HG03378 (cell line): ENCODE measurements at regions not wholly inside any gene's neighbourhood (a gene's known extent, or its start where the extent isn't known, plus 50 kb on each side); places are given as distances from the start of the nearest gene placed in this dataset.
"Not testable (repeated sequence)": the region's sequence is repeated elsewhere in the genome, so short reads cannot be mapped to it uniquely, and the experiment has no call there.

ENCODE experiments used
- ATAC-seq: cut with Tn5 transposase; IDR thresholded peaks from one replicate; pipeline ENCODE4 v1.9.1; 2021; ENCODE audit warnings: mild to moderate bottlenecking, moderate library complexity; ENCODE audit not compliant: unreplicated experiment

DNA sequence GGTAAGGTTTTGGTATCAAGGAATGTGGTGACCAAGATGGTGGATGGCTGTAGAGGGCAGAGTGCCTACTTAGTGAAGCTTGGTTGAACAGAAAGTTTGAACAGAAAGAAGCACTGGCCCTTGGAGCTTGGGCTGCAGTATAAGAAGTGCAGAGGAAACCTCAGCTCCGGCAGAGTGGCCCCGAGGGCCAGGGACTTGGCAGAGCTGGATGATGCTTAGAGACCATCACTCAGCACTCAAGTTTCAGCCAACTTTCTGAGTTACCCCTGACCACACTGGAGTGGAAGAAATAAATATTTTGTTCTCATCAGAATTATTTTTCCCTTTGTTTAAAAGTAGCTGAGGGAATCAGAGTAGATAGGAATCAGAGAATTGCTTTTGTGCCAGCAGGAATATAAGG is 336.7 kb downstream of the C7orf25 start:
- ATAC-seq: no peak

DNA sequence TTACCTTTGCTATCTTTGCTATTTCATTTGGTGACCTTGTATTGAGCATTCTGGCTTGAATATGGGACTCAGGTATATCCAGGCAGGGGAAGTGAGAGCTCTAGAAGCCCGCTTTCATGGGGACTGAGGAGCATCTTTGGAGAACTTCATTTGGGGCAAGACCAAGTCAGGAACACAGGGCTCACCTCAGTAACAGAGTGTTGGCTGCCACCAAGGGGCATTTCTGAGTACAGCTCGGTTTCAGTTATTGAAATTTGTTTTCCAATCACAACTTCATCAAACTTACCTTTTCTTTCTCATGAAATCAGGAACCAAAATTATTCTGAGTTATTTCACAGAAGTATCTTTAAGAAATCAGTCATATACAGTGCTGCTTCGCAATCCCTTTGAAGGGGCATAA is 337.2 kb downstream of the C7orf25 start:
- no peak for ATAC-seq

DNA sequence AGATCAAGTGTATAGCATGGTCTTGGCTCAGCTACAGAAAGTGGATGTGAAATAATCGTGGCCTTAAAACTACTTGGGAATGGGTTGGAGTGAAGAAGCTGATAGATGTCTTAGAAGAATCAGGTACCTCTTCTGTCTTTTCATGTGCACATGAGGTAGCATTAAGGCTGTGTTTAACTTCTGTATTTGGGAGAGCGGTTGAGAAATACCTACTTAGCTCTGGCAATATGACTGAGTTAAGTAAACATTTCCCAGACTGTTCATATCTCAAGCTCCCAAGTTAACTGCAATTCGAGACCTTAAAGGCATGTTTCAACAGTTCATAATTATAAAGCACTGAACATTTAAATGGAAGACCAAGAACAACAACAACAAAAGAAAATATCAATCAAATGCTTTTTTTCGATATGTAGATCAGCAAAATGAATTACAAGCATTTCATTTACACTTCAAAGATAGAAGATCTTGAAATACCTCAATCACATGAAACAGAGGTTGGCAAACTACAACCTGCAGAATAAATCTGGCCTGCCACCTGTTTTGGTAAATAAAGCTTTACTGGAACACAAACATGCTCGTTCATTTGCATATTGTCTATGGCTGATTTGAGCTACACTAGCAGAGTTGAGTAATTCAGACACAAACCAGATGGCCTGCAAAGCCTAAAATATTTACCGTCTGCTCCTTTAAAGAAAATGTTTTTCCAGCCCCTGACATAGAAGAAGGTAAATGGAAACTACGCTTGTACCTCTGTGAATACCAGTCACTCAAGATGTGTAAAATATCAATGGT is 337.1 kb upstream of the GLI3 start:
- ATAC-seq: no peak

DNA sequence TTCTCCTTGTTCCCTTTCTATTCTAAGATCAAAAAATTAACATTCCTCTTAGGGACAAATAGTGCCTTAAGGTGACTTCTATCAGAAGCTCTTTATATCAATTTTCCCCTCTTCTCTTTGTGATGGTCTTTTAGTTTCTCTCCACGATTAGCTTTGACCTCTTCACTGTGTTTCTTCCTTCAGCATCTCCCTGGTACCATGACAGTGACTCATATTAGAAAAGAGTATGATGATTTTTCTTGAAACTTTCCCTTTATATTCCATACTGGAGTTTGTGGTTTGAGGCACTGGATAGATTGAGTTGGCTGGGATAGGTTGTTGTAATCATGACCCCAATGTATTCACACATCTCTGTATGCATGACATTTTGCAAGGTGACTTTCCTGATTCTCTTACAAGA is 335.6 kb upstream of the GLI3 start:
- no peak for ATAC-seq

DNA sequence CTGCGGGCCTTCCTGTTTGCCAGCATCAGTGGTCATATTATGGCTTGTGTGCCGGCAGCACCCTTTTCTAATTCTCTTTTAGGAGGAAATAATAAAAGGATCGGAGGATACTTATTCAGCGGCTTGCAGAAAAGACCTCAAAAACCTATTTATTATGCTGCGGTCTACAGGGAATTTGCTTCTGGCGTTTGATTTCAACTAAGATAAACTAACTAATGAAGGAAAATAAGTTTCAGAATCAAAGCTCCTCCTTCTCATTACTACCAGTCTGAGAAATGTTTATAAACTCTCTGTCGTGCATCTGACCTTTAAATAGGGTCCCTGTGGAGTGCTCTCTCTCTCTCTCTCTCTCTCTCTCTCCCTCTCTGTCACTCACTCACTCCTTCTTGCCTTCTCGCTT is 335.0 kb upstream of the GLI3 start:
- no peak for ATAC-seq

DNA sequence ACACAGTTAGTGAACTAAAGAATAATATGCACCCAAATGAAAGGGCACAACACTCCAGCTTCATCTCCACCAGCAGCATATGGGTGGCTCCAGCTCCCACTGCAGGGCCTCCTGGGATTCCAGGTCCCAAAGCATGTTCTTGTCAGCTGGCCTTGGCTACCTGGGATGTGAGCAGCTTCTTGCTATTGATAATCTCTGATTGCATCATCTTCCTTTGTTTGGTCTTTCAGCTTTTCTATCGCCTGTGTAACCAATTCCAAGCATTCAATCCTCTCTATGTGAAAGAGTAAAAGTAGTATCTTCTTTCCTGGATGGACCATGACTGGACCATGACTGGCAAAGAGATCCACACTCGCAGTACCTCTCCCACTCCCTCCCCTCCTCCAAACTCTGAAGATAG is 333.9 kb upstream of the GLI3 start:
- no peak for ATAC-seq

DNA sequence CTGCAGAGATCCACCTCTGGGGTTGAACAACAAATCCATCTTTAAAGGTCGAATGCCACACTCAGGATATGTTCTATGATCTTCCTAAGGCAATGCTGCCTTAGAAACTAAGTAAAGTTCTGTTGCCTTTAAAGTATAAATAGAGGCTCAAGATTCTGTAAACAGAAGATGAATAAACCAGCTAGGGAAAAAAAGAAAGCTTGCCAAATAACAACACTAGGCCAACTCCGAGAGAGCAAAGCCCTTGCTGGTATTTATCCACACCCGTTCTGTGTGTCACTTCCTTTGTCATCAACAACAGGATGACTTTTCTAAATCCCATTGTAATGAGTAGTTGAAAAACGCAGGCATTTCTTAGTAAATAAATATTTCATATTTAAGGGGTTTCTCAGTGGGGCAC is 330.0 kb upstream of the GLI3 start:
- ATAC-seq: no peak

DNA sequence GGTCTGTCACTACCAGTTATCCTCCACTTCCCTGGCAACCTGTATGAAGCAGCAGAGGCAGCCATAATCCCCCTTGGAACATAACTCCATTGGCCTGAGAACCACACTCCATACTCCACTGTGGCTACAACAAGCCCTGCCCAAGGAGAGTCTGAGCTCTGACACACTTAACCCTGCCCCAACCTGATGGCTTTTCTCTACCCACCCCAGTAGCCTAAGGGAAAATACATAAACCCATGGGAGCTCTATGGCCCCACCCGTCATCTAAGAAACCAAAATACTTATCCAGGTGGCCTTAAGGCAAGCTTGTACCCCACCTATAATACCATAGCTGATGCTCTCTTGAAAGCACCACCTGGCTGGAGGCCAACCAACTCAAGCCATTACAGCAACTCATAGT is 324.8 kb upstream of the GLI3 start:
- no peak for ATAC-seq

DNA sequence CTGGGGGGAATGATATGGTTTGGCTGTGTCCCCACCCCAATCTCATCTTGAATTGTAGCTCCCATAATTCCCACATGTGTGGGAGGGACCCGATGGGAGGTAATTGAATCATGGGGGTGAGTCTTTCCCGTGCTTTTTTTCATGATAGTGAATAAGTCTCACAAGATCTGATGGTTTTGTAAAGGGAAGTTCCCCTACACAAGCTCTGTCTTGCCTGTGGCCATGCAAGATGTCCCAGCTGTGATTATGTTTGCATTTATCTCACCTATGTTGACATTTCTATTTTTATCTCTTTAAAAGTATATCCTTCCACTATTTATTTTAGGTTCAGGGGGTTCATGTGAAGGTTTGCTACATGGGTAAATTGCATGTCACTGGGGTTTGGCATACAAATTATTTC is 323.9 kb upstream of the GLI3 start:
- ATAC-seq: no peak

DNA sequence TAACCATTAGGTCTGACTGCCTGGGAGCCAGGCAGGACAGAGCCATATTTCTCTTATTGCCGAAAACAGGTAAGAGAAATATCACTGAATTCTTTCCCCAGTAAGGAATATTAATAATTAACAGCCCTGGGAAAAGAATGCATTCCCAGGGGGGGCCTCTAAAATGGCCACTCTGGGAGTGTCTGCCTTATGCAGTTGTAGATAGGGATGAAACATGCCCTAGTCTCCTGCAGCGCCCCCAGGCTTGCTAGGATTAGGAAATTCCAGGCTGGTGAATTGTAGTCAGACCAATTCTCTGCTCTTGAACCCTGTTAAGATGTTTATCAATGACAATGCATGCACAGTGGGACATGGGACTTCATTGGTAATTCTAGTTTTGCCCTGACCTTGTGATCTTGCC is 317.9 kb upstream of the GLI3 start:
- not testable (repeated sequence) for ATAC-seq

DNA sequence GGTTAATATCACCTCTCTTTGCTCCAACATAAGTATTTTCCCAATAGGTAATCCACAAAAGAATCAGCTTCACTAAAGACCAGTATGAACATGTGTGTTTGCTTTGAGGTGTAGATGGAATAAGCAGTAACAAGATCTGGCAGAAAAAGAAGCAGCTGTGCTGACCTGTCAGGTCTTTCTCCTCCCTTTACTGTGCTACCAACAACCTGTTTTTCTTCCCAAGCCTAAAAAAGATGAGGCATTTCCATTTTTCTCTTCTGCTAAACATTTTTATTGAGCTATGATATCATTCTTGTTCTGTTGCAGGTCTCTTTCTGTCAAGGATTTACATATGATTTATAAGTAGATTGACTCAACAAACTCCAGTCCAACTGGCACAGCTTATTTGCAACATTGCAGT is 315.2 kb upstream of the GLI3 start:
- no peak for ATAC-seq

DNA sequence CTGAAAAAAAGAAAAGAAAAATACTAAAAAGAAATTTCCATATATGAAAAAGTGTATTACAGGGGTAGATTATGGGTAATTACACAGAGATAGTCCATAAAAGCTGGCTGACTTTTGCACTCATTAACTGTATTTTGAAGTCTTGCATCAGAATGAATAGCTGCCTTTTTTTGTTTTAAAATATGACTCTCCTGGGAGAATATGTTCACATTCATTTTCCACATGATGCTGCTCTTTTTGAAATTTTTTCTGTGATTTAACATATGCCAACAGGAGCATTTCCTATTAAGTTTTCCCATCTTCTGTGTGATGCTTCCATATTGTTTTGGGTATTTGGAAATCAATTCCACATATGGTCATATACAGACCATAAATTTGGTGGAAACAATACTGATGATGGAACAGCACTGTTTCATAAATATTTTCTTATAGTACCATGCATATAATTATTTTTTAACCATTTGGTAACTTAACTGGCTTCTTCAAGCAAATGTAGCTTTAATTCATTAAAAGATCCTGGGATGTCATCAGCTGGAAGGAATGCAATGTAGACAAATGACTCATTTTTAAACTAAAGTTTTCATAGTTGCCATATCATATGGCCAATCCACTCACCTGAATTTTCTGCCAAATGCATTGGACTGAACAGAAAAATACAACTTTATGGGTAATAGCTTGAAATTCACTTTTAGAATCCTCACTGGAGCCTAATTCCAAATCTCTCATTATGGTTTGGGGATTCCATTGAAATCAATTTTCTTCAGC is 313.9 kb upstream of the GLI3 start:
- ATAC-seq: no peak

DNA sequence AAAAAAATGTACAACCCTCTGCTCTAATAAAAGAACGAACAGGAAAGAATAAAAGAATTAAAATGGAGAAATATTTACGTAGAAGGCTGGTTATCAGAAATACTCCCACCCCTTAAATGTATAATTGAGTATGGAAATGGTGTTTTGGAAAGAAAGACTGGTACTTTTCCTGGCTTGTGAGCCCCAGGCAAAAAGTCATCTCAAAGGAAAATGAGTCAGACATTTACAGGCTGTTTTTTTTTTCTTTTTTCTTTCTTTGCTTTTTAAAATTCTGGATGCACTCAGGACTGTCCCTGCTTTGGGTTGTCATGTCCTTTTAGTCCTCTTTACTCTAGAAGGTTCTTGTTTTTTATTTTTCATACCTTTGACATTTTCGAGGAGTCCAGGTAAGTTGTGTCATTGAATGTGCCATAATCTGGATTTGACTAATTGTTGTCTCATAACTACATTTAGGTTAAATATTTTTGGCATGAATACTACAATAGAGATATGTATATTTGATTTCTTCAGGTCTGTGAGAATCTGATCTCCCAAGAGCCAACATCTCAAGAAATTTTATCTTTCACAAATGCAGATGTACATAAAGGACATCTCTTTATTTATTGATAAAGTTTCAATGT is 313.0 kb upstream of the GLI3 start:
- no peak for ATAC-seq

DNA sequence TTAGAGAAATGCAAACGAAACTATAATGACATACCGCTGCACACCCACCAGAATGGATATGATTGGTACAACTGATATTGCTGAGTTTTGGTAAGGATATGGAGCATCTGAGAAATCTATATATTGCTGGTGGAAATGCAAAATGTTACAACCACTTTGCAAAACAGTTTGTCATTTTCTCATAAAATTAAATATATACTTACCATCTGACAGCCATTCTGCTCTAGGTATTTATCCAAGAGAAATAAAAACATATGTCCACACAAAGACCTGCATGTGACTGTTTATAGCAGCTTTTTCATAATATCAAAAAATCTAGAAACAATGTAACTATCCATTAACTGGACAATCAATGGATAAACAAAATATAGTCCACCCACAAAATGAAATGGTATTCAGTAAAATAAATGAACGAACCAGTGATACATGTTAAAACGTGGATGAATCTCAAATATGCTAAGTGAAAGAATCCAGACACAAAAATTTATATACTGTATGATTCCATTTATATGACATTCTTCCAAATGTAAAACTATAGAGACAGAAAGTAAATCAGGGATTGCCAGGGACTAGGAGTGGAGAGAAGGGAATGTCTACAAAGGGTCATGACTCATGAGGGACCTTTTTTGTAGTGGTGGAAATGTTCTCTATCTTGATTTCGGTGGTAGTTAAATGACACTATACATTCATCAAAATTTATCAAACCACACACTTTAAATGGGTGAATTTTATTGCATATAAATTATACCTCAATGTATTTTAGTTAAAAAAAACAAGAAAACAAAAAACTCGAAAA is 312.0 kb upstream of the GLI3 start:
- no peak for ATAC-seq

DNA sequence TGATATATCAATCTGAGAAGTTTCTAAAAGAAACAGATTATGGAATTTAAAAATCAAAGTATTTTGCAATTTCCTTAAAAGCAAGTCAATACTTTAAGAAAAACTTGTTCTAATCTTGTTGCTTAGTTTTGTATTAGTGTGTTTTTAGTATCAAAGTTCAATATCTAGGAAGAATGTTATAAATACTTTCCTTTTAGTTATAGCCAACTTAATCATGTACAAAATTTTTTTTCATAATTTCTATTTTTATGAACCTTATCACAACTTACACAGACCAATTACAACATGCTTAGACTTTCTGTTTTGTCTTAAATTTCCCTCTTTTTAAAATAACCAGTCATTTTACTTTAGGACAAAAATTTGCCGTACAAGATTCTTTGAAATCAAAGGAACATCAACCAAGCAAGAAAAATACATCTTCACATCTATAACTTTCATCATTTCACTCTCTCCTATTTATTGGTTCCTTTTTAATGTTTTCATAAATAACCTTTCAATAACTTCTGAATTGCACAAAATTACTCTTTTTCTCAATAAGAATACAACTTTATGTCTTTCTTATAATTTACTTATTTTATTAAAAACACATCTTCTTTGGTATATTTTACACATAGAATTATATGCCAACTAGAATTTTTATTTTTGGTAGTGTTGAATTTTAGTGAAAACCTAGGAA is 308.2 kb upstream of the GLI3 start:
- ATAC-seq: no peak

DNA sequence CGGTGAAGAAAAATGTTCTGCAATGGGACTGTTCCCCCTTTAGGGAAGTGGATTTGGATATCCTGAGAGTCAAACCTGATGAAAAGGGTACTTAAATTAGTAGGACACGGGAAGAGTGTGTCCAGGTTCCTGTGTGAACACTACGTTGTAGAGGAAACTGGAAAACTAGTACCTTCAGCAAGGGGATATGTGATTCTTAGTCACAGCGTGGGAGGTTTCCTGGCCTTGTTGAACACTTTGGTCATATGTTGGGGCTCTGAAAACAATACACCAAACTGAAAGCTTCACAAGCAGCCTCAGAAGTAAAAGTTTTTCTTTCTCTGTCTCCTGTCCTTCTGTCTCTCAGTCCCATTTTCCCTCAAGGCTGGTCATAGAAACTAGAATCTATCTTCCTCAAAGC is 306.9 kb upstream of the GLI3 start:
- ATAC-seq: no peak

DNA sequence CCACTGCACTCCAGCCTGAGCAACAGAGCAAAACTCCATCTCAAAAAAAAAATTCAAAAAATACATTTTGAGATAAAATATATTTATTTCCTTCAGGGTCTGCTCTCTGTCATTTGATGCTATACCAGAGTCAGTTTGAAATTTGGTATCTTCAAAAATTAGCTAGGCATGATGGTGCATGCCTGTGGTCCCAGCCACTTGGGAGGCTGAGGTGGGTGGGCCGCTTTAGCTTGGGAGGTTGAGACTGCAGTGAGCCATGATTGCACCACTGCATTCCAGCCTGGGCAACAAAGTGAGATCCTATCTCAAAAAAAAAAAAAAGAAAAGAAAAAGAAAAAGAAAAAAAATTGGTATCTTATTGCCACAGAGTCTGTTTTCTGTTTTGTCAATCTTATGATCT is 305.4 kb upstream of the GLI3 start:
- ATAC-seq: not testable (repeated sequence)

DNA sequence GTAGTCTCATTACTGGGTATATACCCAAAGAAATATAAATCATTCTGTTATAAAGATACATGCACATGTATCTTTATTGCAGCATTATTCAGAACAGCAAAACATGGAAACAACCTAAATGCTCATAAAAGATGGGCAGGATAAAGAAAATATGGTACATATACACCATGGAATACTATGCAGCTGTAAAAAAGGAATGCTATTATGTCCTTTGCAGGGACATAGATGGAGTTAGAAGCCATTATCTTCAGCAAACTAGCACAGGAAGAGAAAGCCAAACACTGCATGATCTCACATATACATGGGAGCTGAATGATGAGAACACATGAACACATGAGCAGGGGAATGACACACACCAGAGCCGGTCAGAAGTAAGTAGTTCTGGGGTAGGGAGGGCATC is 297.4 kb upstream of the GLI3 start:
- ATAC-seq: no peak

DNA sequence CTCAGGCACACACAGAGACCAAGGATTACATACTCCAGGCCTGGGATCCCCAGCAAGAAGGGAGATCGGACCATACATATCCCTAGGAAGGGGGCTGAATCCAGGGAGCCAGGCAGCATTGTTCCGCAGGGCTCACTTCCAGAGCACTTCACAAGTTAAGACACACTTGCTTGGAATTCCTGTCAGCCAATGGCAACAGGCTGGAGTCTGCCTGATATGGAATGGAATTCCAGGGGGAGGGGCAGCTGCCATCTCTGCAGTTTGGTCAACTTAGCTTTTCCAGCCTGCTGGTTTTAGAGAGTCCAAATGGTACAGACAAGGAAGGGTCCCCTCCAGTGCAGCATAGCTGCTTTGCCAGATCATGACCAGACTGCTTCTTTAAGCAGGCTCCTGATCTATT is 290.0 kb upstream of the GLI3 start:
- ATAC-seq: no peak

DNA sequence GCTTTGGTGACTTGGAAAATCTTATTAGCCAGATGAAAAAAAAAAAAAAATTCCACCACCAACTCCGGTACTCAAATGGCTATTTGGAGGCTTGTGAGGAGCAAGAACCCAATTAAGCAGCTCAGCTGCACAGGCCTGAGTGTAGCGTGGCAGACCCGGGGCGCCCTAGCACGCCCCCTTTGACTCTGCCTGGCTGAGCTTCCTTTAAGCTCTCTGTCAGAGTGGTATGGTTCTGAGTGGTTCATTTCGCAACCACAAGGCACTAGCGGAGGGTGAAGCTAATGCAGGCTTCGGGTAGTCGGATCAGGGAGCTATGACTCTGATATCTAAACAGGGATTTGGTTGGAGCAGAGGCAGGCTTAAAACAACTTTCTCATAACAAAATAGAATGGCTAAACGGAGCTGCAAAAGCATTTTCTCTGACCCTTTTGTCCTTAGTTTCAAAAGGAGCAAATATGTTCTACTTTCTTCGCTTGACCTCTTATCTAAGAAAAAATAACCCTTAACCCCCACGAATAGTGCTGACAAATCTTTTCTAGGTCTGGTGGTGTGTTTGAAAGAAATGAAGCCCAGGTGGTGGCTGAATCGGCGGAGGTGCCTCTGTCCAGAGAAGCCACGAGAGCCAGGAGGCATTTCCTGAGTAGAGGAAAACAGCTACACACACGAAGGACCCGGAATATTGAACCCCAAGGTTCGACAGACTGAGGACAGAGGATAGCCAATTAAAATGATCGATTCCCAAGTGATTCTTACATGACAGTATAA is 285.4 kb upstream of the GLI3 start:
- ATAC-seq: no peak
